GM12878 (cell line): ENCODE measurements at regions not wholly inside any gene's neighbourhood (a gene's known extent, or its start where the extent isn't known, plus 50 kb on each side); places are given as distances from the start of the nearest gene placed in this dataset.

Experiments used
- ATAC-seq: fragments of 200-7000 bp; cut with Tn5 transposase; 3 replicates; pipeline ENCODE4 v1.9.1; 2020; ENCODE audit warnings: mild to moderate bottlenecking, moderate library complexity
- BruUV-seq: library from RNA; stranded (reverse); fragments of 400-500 nt; replicated peaks from 2 replicates; lab custom pipeline; 2021; lab: Mats Ljungman, UMichigan
- CTCF ChIA-PET: fragments of 300-600 bp; sonication (Branson Sonifier 250); formaldehyde crosslinking; extraction: SDS; loops from one replicate; lab custom pipeline; 2021; ENCODE audit warnings: inconsistent platforms; lab: Yijun Ruan, JAX
- POLR2A ChIA-PET: fragments of 350-600 bp; formaldehyde crosslinking; extraction: SDS; loops from one replicate; lab custom pipeline; 2021; ENCODE audit warnings: inconsistent platforms; lab: Charles Lee
- RAD21 ChIA-PET: fragments of 300-600 bp; sonication (Branson Sonifier 250); formaldehyde crosslinking; loops from one replicate; lab custom pipeline; 2023; ENCODE audit warnings: antibody characterized with exemption; ENCODE audit not compliant: unreplicated experiment; lab: Charles Lee
- SMC1A ChIA-PET: fragments of 300-600 bp; sonication (Branson Sonifier 250); formaldehyde crosslinking; loops from one replicate; lab custom pipeline; 2023; ENCODE audit not compliant: unreplicated experiment, uncharacterized antibody; lab: Charles Lee
- DNase-seq: peaks from one replicate; pipeline ENCODE4 v3.0.0-alpha.2; 2011; ENCODE audit warnings: low read depth, low spot score
- FAIRE-seq: peaks from 3 replicates; lab custom pipeline; 2011; peaks lifted over from hg19 to GRCh38; lab: Jason Lieb, UNC
- H2AFZ ChIP-seq: 2 replicates; pipeline ENCODE4 v1.6.0; 2011; ENCODE audit warnings: low read depth, low read length, control low read depth; ENCODE audit not compliant: control insufficient read depth
- H3K27ac ChIP-seq: 2 replicates; pipeline ENCODE4 v1.5.1; 2011; ENCODE audit warnings: control low read depth; ENCODE audit not compliant: control insufficient read depth, insufficient read depth
- H3K27me3 ChIP-seq, 2 experiments: replicated peaks in 1 of 2; 2 replicates each; pipeline versions ENCODE4 v1.6.0 to v1.6.1; 2011; ENCODE audit warnings: low read length in 1 of 2; ENCODE audit not compliant: control insufficient read depth in 2 of 2, insufficient read depth in 2 of 2
- H3K36me3 ChIP-seq, 2 experiments: 2 replicates each; pipeline ENCODE4 v1.5.1; 2011; ENCODE audit warnings: low read length in 1 of 2; ENCODE audit not compliant: control insufficient read depth in 2 of 2, insufficient read depth in 2 of 2
- H3K4me1 ChIP-seq: 2 replicates; pipeline ENCODE4 v1.6.1; 2011; ENCODE audit warnings: mild to moderate bottlenecking, low read length, moderate library complexity, mixed read lengths; ENCODE audit not compliant: control insufficient read depth, insufficient read depth
- H3K4me2 ChIP-seq: 2 replicates; pipeline ENCODE4 v1.6.0; 2011; ENCODE audit warnings: control low read depth; ENCODE audit not compliant: control insufficient read depth, insufficient read depth
- H3K4me3 ChIP-seq: fragments of 200-600 bp; sonication (generic); 2 replicates; pipeline ENCODE4 v1.5.1; 2016
- H3K79me2 ChIP-seq: 2 replicates; pipeline ENCODE4 v1.6.0; 2011; ENCODE audit warnings: low read length; ENCODE audit not compliant: control insufficient read depth, insufficient read depth
- H3K9ac ChIP-seq: 2 replicates; pipeline ENCODE4 v1.8.0; 2011; ENCODE audit warnings: low read length, control low read depth, mixed read lengths; ENCODE audit not compliant: control insufficient read depth, insufficient read depth
- H3K9me3 ChIP-seq: replicated peaks from 3 replicates; pipeline ENCODE4 v1.5.1; 2011; ENCODE audit warnings: mild to moderate bottlenecking, low read length; ENCODE audit not compliant: control insufficient read depth, insufficient read depth
- H4K20me1 ChIP-seq: 2 replicates; pipeline ENCODE4 v1.6.0; 2011; ENCODE audit not compliant: control insufficient read depth, insufficient read depth
- BCL11A ChIP-seq: IDR thresholded peaks from 2 replicates; pipeline ENCODE4 v1.6.1; 2011; ENCODE audit warnings: low read depth, low read length
- CEBPZ ChIP-seq: fragments of 150-350 bp; IDR thresholded peaks from 2 replicates; pipeline ENCODE4 v1.6.1; 2016; ENCODE audit warnings: low read depth, low read length
- CHD1 ChIP-seq: IDR thresholded peaks from 2 replicates; pipeline ENCODE4 v1.6.1; 2012; ENCODE audit warnings: low read depth, low read length, improper control_type of control experiment
- CHD4 ChIP-seq: fragments of 200-600 bp; sonication (generic); IDR thresholded peaks from 2 replicates; pipeline ENCODE4 v1.6.1; 2016; ENCODE audit warnings: mild to moderate bottlenecking
- E2F4 ChIP-seq: IDR thresholded peaks from 2 replicates; pipeline ENCODE4 v1.6.1; 2012; ENCODE audit warnings: low read depth, low read length, improper control_type of control experiment
- EED ChIP-seq: sonication (generic); IDR thresholded peaks from 2 replicates; pipeline ENCODE4 v1.6.1; 2016; ENCODE audit warnings: antibody characterized with exemption, low read depth
- EP300 ChIP-seq, 2 experiments: fragments of 150-350 bp in 1 of 2; IDR thresholded peaks; 2 replicates each; pipeline ENCODE4 v1.6.1; 2011 to 2012; ENCODE audit warnings: low read depth in 2 of 2, low read length in 2 of 2, borderline replicate concordance in 1 of 2, improper control_type of control experiment in 1 of 2, inconsistent platforms in 1 of 2; ENCODE audit not compliant: control insufficient read depth in 1 of 2
- IKZF1 ChIP-seq: fragments of 450-650 bp; conservative IDR thresholded peaks from 2 replicates; pipeline ENCODE4 v1.6.1; 2017; ENCODE audit warnings: antibody characterized with exemption, mild to moderate bottlenecking
- MEF2A ChIP-seq: IDR thresholded peaks from 2 replicates; pipeline ENCODE4 v1.6.1; 2011; ENCODE audit warnings: low read depth, mild to moderate bottlenecking, low read length, moderate library complexity; ENCODE audit not compliant: insufficient read depth
- NFYB ChIP-seq: IDR thresholded peaks from 2 replicates; pipeline ENCODE4 v1.6.1; 2011; ENCODE audit warnings: low read depth, mild to moderate bottlenecking, low read length, improper control_type of control experiment, moderate library complexity; ENCODE audit not compliant: insufficient read depth
- NKRF ChIP-seq: fragments of 450-650 bp; conservative IDR thresholded peaks from 2 replicates; pipeline ENCODE4 v1.6.1; 2017; ENCODE audit warnings: mild to moderate bottlenecking, moderate library complexity
- PRDM15 ChIP-seq: fragments of 450-650 bp; formaldehyde crosslinking; IDR thresholded peaks from 2 replicates; pipeline ENCODE4 v1.4.0; 2020; ENCODE audit warnings: mild to moderate bottlenecking, moderate library complexity
- USF1 ChIP-seq: IDR thresholded peaks from 2 replicates; pipeline ENCODE4 v1.6.1; 2011; ENCODE audit warnings: borderline replicate concordance, low read depth, mild to moderate bottlenecking, moderate library complexity, mixed read lengths, low read length; ENCODE audit not compliant: insufficient read depth; ENCODE audit errors: extremely low read length
- WGBS: methylation state at CpG from one replicate; pipeline ENCODE4 v1.1.6; 2016; ENCODE audit warnings: low lambda C conversion rate; ENCODE audit not compliant: insufficient replicate concordance, insufficient coverage; ENCODE audit errors: missing lambda C conversion rate; 5-methylcytosine and 5-hydroxymethylcytosine counted together
- in situ Hi-C: fragments of 300-500 bp; cut with MboI; formaldehyde crosslinking; loops from 9 replicates; pipeline ENCODE4 v1.14.3; 2018; ENCODE audit warnings: mixed read lengths
- intact Hi-C: fragments of 100-400 bp; cut with micrococcal nuclease; formaldehyde crosslinking; loops from one replicate; pipeline ENCODE4 v1.14.2; 2022; ENCODE audit not compliant: unreplicated experiment

- Histone ChIP-seq H3K4me2 (no peak overlapping the region), H3K79me2 (no peaks in the 10 kb centered on the region), H3K27me3 (no peaks in the 10 kb centered on the region), H3K27ac (no peak overlapping the region), H2AFZ (no peak overlapping the region), H3K4me3 (no peak overlapping the region), H3K9me3 (no peaks in the 10 kb centered on the region), H4K20me1 (no peaks in the 10 kb centered on the region), H3K4me1 (no peaks in the 10 kb centered on the region), H3K9ac (no peak overlapping the region), H3K36me3 (no peaks in the 10 kb centered on the region)
- CTCF ChIA-PET = interaction anchor here (0.6 to 2.1 kb wide), 2 partner anchors 78 to 193 kb away, joined by 3 to 4 read pairs; no protein-coding TSS in a partner anchor
- RAD21 ChIA-PET = no interaction called here
- no peak for DNase-seq
- ATAC-seq = no peak
- POLR2A ChIA-PET = no interaction called here
- 50% methylated on average over 2 of the region's 2 CpGs for WGBS
- intact Hi-C loops (no loop called here), in situ Hi-C loops (no loop called here)
- BruUV-seq = no TSS peak
- SMC1A ChIA-PET = interaction anchor here (0.6 to 1.4 kb wide), 2 partner anchors 14 to 235 kb away, joined by 3 to 5 read pairs; no protein-coding TSS in a partner anchor
- FAIRE-seq = no peak
- TF ChIP-seq IKZF1 (no peak), EED (no peak), BCL11A (no peak), NFYB (no peak), CHD4 (no peak), PRDM15 (no peak), NKRF (no peak), MEF2A (no peak), E2F4 (no peak), CEBPZ (no peak), EP300 (IDR thresholded peaks at IDR 0.05; ENCODE audit: borderline replicate concordance in 1 of 2, control insufficient read depth in 1 of 2, low read depth in 2 of 2, low read length in 2 of 2) (no peak), USF1 (no peak), CHD1 (no peak)
Measured at GRCh38 chr6:63496361-63496804, 75.9 kb upstream of the LOC128125822 start.
